Astrocyte (in vitro differentiated cells and primary cell): ENCODE measurements at regions not wholly inside any gene's neighbourhood (a gene's known extent, or its start where the extent isn't known, plus 50 kb on each side); places are given as distances from the start of the nearest gene placed in this dataset.

ENCODE experiments used
- CTCF ChIP-seq: IDR thresholded peaks from 2 replicates; pipeline ENCODE4 v1.5.1; 2011; ENCODE audit warnings: low read depth, mild to moderate bottlenecking, inconsistent platforms, low read length, moderate library complexity; ENCODE audit not compliant: insufficient read depth
- EZH2 ChIP-seq: IDR thresholded peaks from 2 replicates; pipeline ENCODE4 v1.6.1; 2012; ENCODE audit warnings: mild to moderate bottlenecking, low read length, inconsistent platforms; ENCODE audit not compliant: insufficient read depth

DNA sequence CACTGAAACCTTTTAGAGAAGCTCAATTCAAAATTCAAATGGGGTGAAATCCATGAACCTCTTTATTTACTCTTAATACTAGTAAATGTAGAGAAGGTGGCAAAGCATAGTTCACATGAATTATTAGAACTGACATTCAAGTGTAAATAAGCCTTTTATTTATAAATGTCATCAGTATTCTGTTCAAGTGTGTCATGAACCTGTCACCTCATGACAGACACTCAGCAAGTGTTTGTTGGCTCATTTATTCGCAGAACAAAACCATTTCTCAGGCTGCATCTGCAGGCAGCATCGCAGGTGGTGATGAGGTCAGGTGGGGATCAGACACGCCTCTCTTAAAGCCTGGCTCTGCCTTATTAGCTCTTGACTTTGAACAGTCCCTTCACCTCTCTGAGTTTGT is 116.6 kb downstream of the SETD4 start:
- no peak for TF ChIP-seq CTCF
- TF ChIP-seq EZH2, result no peak
